Mesenchymal stem cell (in vitro differentiated cells and primary cell): ENCODE measurements at regions not wholly inside any gene's neighbourhood (a gene's known extent, or its start where the extent isn't known, plus 50 kb on each side); places are given as distances from the start of the nearest gene placed in this dataset.

Source experiments
- DNase-seq: peaks from one replicate; pipeline ENCODE4 v3.0.0-alpha.2; 2013
- H2AFZ ChIP-seq: one replicate; pipeline ENCODE4 v1.6.1; 2013; ENCODE audit warnings: low read depth, mild to moderate bottlenecking, control low read depth, inconsistent platforms, low read length, moderate library complexity
- H2AK5ac ChIP-seq: 2 replicates; pipeline ENCODE4 v1.6.1; 2013; ENCODE audit warnings: low read length, moderate library complexity, mild to moderate bottlenecking, inconsistent platforms; ENCODE audit not compliant: severe bottlenecking
- H2BK120ac ChIP-seq: one replicate; pipeline ENCODE4 v1.6.1; 2013; ENCODE audit warnings: low read depth, mild to moderate bottlenecking, inconsistent platforms, low read length, moderate library complexity
- H2BK12ac ChIP-seq, 2 experiments: one replicate each; pipeline ENCODE4 v1.6.1; 2013; ENCODE audit warnings: inconsistent platforms in 2 of 2, low read length in 2 of 2, mild to moderate bottlenecking in 2 of 2, moderate library complexity in 2 of 2, control low read depth in 1 of 2
- H2BK15ac ChIP-seq: one replicate; pipeline ENCODE4 v1.6.1; 2013; ENCODE audit warnings: mild to moderate bottlenecking, low read depth, inconsistent platforms; ENCODE audit not compliant: poor library complexity, severe bottlenecking
- H2BK5ac ChIP-seq: 2 replicates; pipeline ENCODE4 v1.6.1; 2013; ENCODE audit warnings: low read depth, mild to moderate bottlenecking, low read length, control low read depth, inconsistent platforms; ENCODE audit not compliant: poor library complexity, severe bottlenecking
- H3K14ac ChIP-seq, 2 experiments: one replicate each; pipeline ENCODE4 v1.6.1; 2013; ENCODE audit warnings: inconsistent platforms in 2 of 2, low read length in 2 of 2, control low read depth in 1 of 2, mild to moderate bottlenecking in 1 of 2, moderate library complexity in 1 of 2
- H3K18ac ChIP-seq, 2 experiments: one replicate each; pipeline ENCODE4 v1.6.1; 2013; ENCODE audit warnings: inconsistent platforms in 2 of 2, low read length in 2 of 2, control low read depth in 1 of 2, low read depth in 1 of 2, mild to moderate bottlenecking in 1 of 2
- H3K23ac ChIP-seq, 2 experiments: one replicate each; pipeline ENCODE4 v1.6.1; 2013; ENCODE audit warnings: inconsistent platforms in 2 of 2, low read length in 2 of 2, mild to moderate bottlenecking in 2 of 2, moderate library complexity in 2 of 2, control low read depth in 1 of 2
- H3K27ac ChIP-seq: 2 replicates; pipeline ENCODE4 v1.5.1; 2013; ENCODE audit warnings: mild to moderate bottlenecking, moderate library complexity, low read length, control low read depth, inconsistent platforms; ENCODE audit not compliant: poor library complexity, severe bottlenecking
- H3K27me3 ChIP-seq, 2 experiments: 2 replicates each; pipeline versions ENCODE4 v1.6.1 to v1.7.0; 2013; ENCODE audit warnings: low read length in 2 of 2, mild to moderate bottlenecking in 2 of 2, moderate library complexity in 2 of 2, control low read depth in 1 of 2, inconsistent platforms in 1 of 2; ENCODE audit not compliant: control insufficient read depth in 1 of 2, insufficient read depth in 1 of 2
- H3K36me3 ChIP-seq, 2 experiments: 2 replicates each; pipeline versions ENCODE4 v1.6.1 to v1.7.0; 2013; ENCODE audit warnings: low read length in 2 of 2, control low read depth in 1 of 2, inconsistent platforms in 1 of 2, low read depth in 1 of 2, mild to moderate bottlenecking in 1 of 2; ENCODE audit not compliant: insufficient read depth in 2 of 2, control insufficient read depth in 1 of 2
- H3K4ac ChIP-seq, 2 experiments: one replicate each; pipeline ENCODE4 v1.6.1; 2013; ENCODE audit warnings: inconsistent platforms in 2 of 2, low read length in 2 of 2, mild to moderate bottlenecking in 2 of 2, moderate library complexity in 2 of 2, control low read depth in 1 of 2, low read depth in 1 of 2
- H3K4me1 ChIP-seq: 2 replicates; pipeline ENCODE4 v1.6.1; 2013; ENCODE audit warnings: low read depth, low read length, control low read depth; ENCODE audit not compliant: control insufficient read depth, insufficient read depth
- H3K4me2 ChIP-seq: 2 replicates; pipeline ENCODE4 v1.6.1; 2013; ENCODE audit warnings: low read length, mild to moderate bottlenecking, inconsistent platforms; ENCODE audit not compliant: poor library complexity, severe bottlenecking
- H3K4me3 ChIP-seq, 2 experiments: 2 replicates each; pipeline versions ENCODE4 v1.5.1 to v1.7.0; 2013; ENCODE audit warnings: low read length in 2 of 2, mild to moderate bottlenecking in 2 of 2, control low read depth in 1 of 2, low read depth in 1 of 2; ENCODE audit not compliant: insufficient read depth in 1 of 2
- H3K79me1 ChIP-seq: replicated peaks from 2 replicates; pipeline ENCODE4 v1.6.1; 2013; ENCODE audit warnings: mild to moderate bottlenecking, control low read depth, low read length, inconsistent platforms; ENCODE audit not compliant: poor library complexity, severe bottlenecking
- H3K9ac ChIP-seq: 2 replicates; pipeline ENCODE4 v1.7.0; 2013; ENCODE audit warnings: mild to moderate bottlenecking, low read length, moderate library complexity
- H3K9me3 ChIP-seq: 2 replicates; pipeline ENCODE4 v1.7.0; 2013; ENCODE audit warnings: mild to moderate bottlenecking, low read length; ENCODE audit not compliant: control insufficient read depth
- H4K8ac ChIP-seq: one replicate; pipeline ENCODE4 v1.6.1; 2013; ENCODE audit warnings: inconsistent platforms, mild to moderate bottlenecking, low read length, moderate library complexity
- H4K91ac ChIP-seq: one replicate; pipeline ENCODE4 v1.6.1; 2013; ENCODE audit warnings: mild to moderate bottlenecking, low read length, inconsistent platforms
- WGBS: methylation state at CpG from one replicate; pipeline ENCODE4 v1.1.7; 2013; ENCODE audit warnings: mixed read lengths; 5-methylcytosine and 5-hydroxymethylcytosine counted together

GRCh38 chr12:125255935-125256633, 190.8 kb downstream of the AACS start:
- Histone ChIP-seq H3K79me1 (no peaks in the 10 kb centered on the region), H4K8ac (no peak overlapping the region), H2AFZ (no peak overlapping the region), H3K23ac (no peak overlapping the region), H3K4ac (no peak overlapping the region), H2BK15ac (no peak overlapping the region), H2BK120ac (no peak overlapping the region), H3K9me3 (no peaks in the 10 kb centered on the region), H2BK5ac (no peak overlapping the region), H3K4me2 (no peak overlapping the region), H2AK5ac (no peak overlapping the region), H3K27ac (no peak overlapping the region), H3K4me1 (no peaks in the 10 kb centered on the region), H3K9ac (no peak overlapping the region), H3K18ac (no peak overlapping the region), H4K91ac (no peak overlapping the region), H3K4me3 (no peak overlapping the region), H3K36me3 (no peaks in the 10 kb centered on the region), H3K27me3 (peaks cover 0 to 3% of the 10 kb centered on the region in 2 experiments), H2BK12ac (no peak overlapping the region), H3K14ac (no peak overlapping the region)
- DNase-seq = no peak
- 73% methylated on average over 10 of the region's 12 CpGs for WGBS

- H3K4ac ChIP-seq = no peak overlapping the region
- H4K8ac ChIP-seq = no peak overlapping the region
- no peak overlapping the region for H3K14ac ChIP-seq
- H2AFZ ChIP-seq = no peak overlapping the region
- no peak overlapping the region for H3K4me3 ChIP-seq
- no peak overlapping the region for H3K4me2 ChIP-seq
- no peak overlapping the region for H3K27ac ChIP-seq
- no peaks in the 10 kb centered on the region for H3K36me3 ChIP-seq
- WGBS = 64% methylated on average over 2 of the region's 3 CpGs
- no peak overlapping the region for H2BK12ac ChIP-seq
- no peak overlapping the region for H4K91ac ChIP-seq
- H3K27me3 ChIP-seq = peaks cover 0 to 3% of the 10 kb centered on the region in 2 experiments
- H2BK120ac ChIP-seq = no peak overlapping the region
- no peak overlapping the region for H2BK5ac ChIP-seq
- H3K9me3 ChIP-seq = no peaks in the 10 kb centered on the region
- no peak overlapping the region for H2AK5ac ChIP-seq
- H2BK15ac ChIP-seq = no peak overlapping the region
- no peak for DNase-seq
- H3K23ac ChIP-seq = no peak overlapping the region
- H3K18ac ChIP-seq = no peak overlapping the region
- no peaks in the 10 kb centered on the region for H3K79me1 ChIP-seq
- no peak overlapping the region for H3K9ac ChIP-seq
- no peaks in the 10 kb centered on the region for H3K4me1 ChIP-seq
Measured at GRCh38 chr12:125256634-125256936, 191.3 kb downstream of the AACS start.

GRCh38 chr12:125259178-125259867, 194.1 kb downstream of the AACS start:
- H4K91ac ChIP-seq = no peak overlapping the region
- H2AFZ ChIP-seq = no peak overlapping the region
- no peak overlapping the region for H3K4me3 ChIP-seq
- no peak overlapping the region for H2BK12ac ChIP-seq
- no peaks in the 10 kb centered on the region for H3K79me1 ChIP-seq
- H2BK5ac ChIP-seq = no peak overlapping the region
- H2AK5ac ChIP-seq = no peak overlapping the region
- H3K9me3 ChIP-seq = no peaks in the 10 kb centered on the region
- WGBS = 78% methylated on average over 15 of the region's 15 CpGs
- H3K36me3 ChIP-seq = no peaks in the 10 kb centered on the region
- H3K27ac ChIP-seq = no peak overlapping the region
- H3K23ac ChIP-seq = no peak overlapping the region
- no peak overlapping the region for H3K4ac ChIP-seq
- no peak overlapping the region for H4K8ac ChIP-seq
- no peaks in the 10 kb centered on the region for H3K27me3 ChIP-seq
- H3K4me2 ChIP-seq = no peak overlapping the region
- no peak overlapping the region for H3K18ac ChIP-seq
- no peak overlapping the region for H2BK15ac ChIP-seq
- H3K14ac ChIP-seq = no peak overlapping the region
- H2BK120ac ChIP-seq = no peak overlapping the region
- H3K9ac ChIP-seq = no peak overlapping the region
- DNase-seq = no peak
- no peaks in the 10 kb centered on the region for H3K4me1 ChIP-seq

GRCh38 chr12:125262851-125263250, 197.6 kb downstream of the AACS start:
- no peaks in the 10 kb centered on the region for H3K27me3 ChIP-seq
- no peaks in the 10 kb centered on the region for H3K79me1 ChIP-seq
- no peaks in the 10 kb centered on the region for H3K4me1 ChIP-seq
- no peak overlapping the region for H3K9ac ChIP-seq
- no peaks in the 10 kb centered on the region for H3K9me3 ChIP-seq
- no peak overlapping the region for H3K4ac ChIP-seq
- no peak overlapping the region for H3K14ac ChIP-seq
- WGBS = 48% methylated on average over 4 of the region's 4 CpGs
- H4K8ac ChIP-seq = no peak overlapping the region
- no peak overlapping the region for H2AFZ ChIP-seq
- no peak overlapping the region for H3K23ac ChIP-seq
- no peak for DNase-seq
- no peak overlapping the region for H2BK5ac ChIP-seq
- no peak overlapping the region for H2AK5ac ChIP-seq
- H3K4me2 ChIP-seq = no peak overlapping the region
- H3K27ac ChIP-seq = no peak overlapping the region
- H2BK15ac ChIP-seq = no peak overlapping the region
- H3K4me3 ChIP-seq = no peak overlapping the region
- H2BK12ac ChIP-seq = no peak overlapping the region
- H4K91ac ChIP-seq = no peak overlapping the region
- no peak overlapping the region for H3K18ac ChIP-seq
- no peak overlapping the region for H2BK120ac ChIP-seq
- H3K36me3 ChIP-seq = no peaks in the 10 kb centered on the region
